HG03103 (cell line): ENCODE measurements at regions not wholly inside any gene's neighbourhood (a gene's known extent, or its start where the extent isn't known, plus 50 kb on each side); places are given as distances from the start of the nearest gene placed in this dataset.
"Not testable (repeated sequence)": the region's sequence is repeated elsewhere in the genome, so short reads cannot be mapped to it uniquely, and the experiment has no call there.

Experiments used
- ATAC-seq: cut with Tn5 transposase; IDR thresholded peaks from one replicate; pipeline ENCODE4 v1.9.1; 2021; ENCODE audit warnings: low read depth; ENCODE audit not compliant: unreplicated experiment

- ATAC-seq = no peak
These were observed 2118.0 kb downstream of the PCDH9 start for GRCh38 chr13:65112123-65112522.

- no peak for ATAC-seq
These were observed 2118.9 kb downstream of the PCDH9 start for GRCh38 chr13:65111223-65111622.

GRCh38 chr13:65104436-65104835 is 2125.7 kb downstream of the PCDH9 start:
- not testable (repeated sequence) for ATAC-seq

- no peak for ATAC-seq
These were observed 2126.8 kb downstream of the PCDH9 start for GRCh38 chr13:65103351-65103750.

GRCh38 chr13:65095161-65096082 is 2134.7 kb downstream of the PCDH9 start:
- no peak for ATAC-seq

GRCh38 chr13:65093357-65093756 is 2136.8 kb downstream of the PCDH9 start:
- ATAC-seq = no peak

- ATAC-seq = no peak
These were observed 2139.1 kb downstream of the PCDH9 start for GRCh38 chr13:65091031-65091430.

- no peak for ATAC-seq
These were observed 2139.9 kb downstream of the PCDH9 start for GRCh38 chr13:65090186-65090585.

GRCh38 chr13:65088906-65089305 is 2141.2 kb downstream of the PCDH9 start:
- no peak for ATAC-seq

GRCh38 chr13:65085977-65086376 is 2144.2 kb downstream of the PCDH9 start:
- no peak for ATAC-seq

- no peak for ATAC-seq
These were observed 2155.9 kb downstream of the PCDH9 start for GRCh38 chr13:65074248-65074647.

- ATAC-seq = no peak
These were observed 2165.2 kb downstream of the PCDH9 start for GRCh38 chr13:65064967-65065366.

- no peak for ATAC-seq
These were observed 2166.4 kb downstream of the PCDH9 start for GRCh38 chr13:65063753-65064152.

GRCh38 chr13:65057986-65058385 is 2172.2 kb downstream of the PCDH9 start:
- no peak for ATAC-seq

GRCh38 chr13:65054277-65054676 is 2175.9 kb downstream of the PCDH9 start:
- ATAC-seq = no peak

GRCh38 chr13:65036999-65037398 is 2193.1 kb downstream of the PCDH9 start:
- no peak for ATAC-seq

GRCh38 chr13:65035302-65035701 is 2194.8 kb downstream of the PCDH9 start:
- no peak for ATAC-seq

GRCh38 chr13:65034266-65034665 is 2195.9 kb downstream of the PCDH9 start:
- no peak for ATAC-seq

GRCh38 chr13:65032825-65033224 is 2197.3 kb downstream of the PCDH9 start:
- ATAC-seq = no peak

- no peak for ATAC-seq
These were observed 2202.0 kb downstream of the PCDH9 start for GRCh38 chr13:65028101-65028500.

- no peak for ATAC-seq
These were observed 2203.6 kb downstream of the PCDH9 start for GRCh38 chr13:65026505-65026904.

- ATAC-seq = no peak
These were observed 2218.8 kb downstream of the PCDH9 start for GRCh38 chr13:65011378-65011777.
